Trophoblast cell (in vitro differentiated cells and primary cell): ENCODE measurements at regions not wholly inside any gene's neighbourhood (a gene's known extent, or its start where the extent isn't known, plus 50 kb on each side); places are given as distances from the start of the nearest gene placed in this dataset.

Experiments
- DNase-seq, 2 donors: peaks; one replicate each; pipeline ENCODE4 v3.0.0-alpha.2; 2016
- H2AFZ ChIP-seq: 2 replicates; pipeline ENCODE4 v1.6.1; 2013; ENCODE audit warnings: low read length, moderate library complexity, mild to moderate bottlenecking; ENCODE audit not compliant: insufficient read depth, poor library complexity
- H2AK5ac ChIP-seq: 2 replicates; pipeline ENCODE4 v1.6.1; 2013; ENCODE audit warnings: mild to moderate bottlenecking, low read length
- H2BK120ac ChIP-seq: 2 replicates; pipeline ENCODE4 v1.6.1; 2013; ENCODE audit warnings: low read length, mild to moderate bottlenecking, moderate library complexity; ENCODE audit not compliant: insufficient read depth, poor library complexity
- H2BK12ac ChIP-seq: 2 replicates; pipeline ENCODE4 v1.6.1; 2013; ENCODE audit warnings: mild to moderate bottlenecking, low read length, moderate library complexity
- H2BK5ac ChIP-seq: 2 replicates; pipeline ENCODE4 v1.6.1; 2013; ENCODE audit warnings: low read length, low read depth, moderate library complexity, mild to moderate bottlenecking; ENCODE audit not compliant: poor library complexity
- H3K14ac ChIP-seq: 2 replicates; pipeline ENCODE4 v1.6.1; 2013; ENCODE audit warnings: mild to moderate bottlenecking, low read length
- H3K18ac ChIP-seq: 2 replicates; pipeline ENCODE4 v1.6.1; 2013; ENCODE audit warnings: mild to moderate bottlenecking, low read length
- H3K23ac ChIP-seq: 2 replicates; pipeline ENCODE4 v1.6.1; 2013; ENCODE audit warnings: low read length
- H3K27ac ChIP-seq: 2 replicates; pipeline ENCODE4 v1.5.1; 2013; ENCODE audit warnings: low read depth, mild to moderate bottlenecking, inconsistent platforms, low read length, moderate library complexity
- H3K27me3 ChIP-seq: 2 replicates; pipeline ENCODE4 v1.6.1; 2013; ENCODE audit warnings: inconsistent platforms, mild to moderate bottlenecking, low read length, moderate library complexity; ENCODE audit not compliant: insufficient read depth
- H3K36me3 ChIP-seq, 2 experiments: 1 replicate in 1 of 2; 2 replicates in 1 of 2; pipeline ENCODE4 v1.6.1; 2013; ENCODE audit warnings: low read length in 2 of 2, mild to moderate bottlenecking in 2 of 2, moderate library complexity in 1 of 2; ENCODE audit not compliant: insufficient read depth in 2 of 2, control insufficient read depth in 1 of 2
- H3K4ac ChIP-seq: 2 replicates; pipeline ENCODE4 v1.6.1; 2013; ENCODE audit warnings: low read depth, mild to moderate bottlenecking, low read length, moderate library complexity
- H3K4me1 ChIP-seq, 2 experiments: 1 replicate in 1 of 2; 2 replicates in 1 of 2; pipeline ENCODE4 v1.6.1; 2013; ENCODE audit warnings: low read length in 2 of 2, mild to moderate bottlenecking in 2 of 2, moderate library complexity in 1 of 2; ENCODE audit not compliant: insufficient read depth in 2 of 2, control insufficient read depth in 1 of 2
- H3K4me2 ChIP-seq: 2 replicates; pipeline ENCODE4 v1.6.1; 2013; ENCODE audit warnings: inconsistent platforms, mild to moderate bottlenecking, low read length, moderate library complexity
- H3K4me3 ChIP-seq: 2 replicates; pipeline ENCODE4 v1.5.1; 2013; ENCODE audit warnings: mild to moderate bottlenecking, low read depth, low read length, inconsistent platforms
- H3K79me1 ChIP-seq: one replicate; pipeline ENCODE4 v1.6.1; 2013; ENCODE audit warnings: low read length
- H3K79me2 ChIP-seq: 2 replicates; pipeline ENCODE4 v1.6.1; 2013; ENCODE audit warnings: low read length, mild to moderate bottlenecking; ENCODE audit not compliant: control insufficient read depth, insufficient read depth, poor library complexity
- H3K9ac ChIP-seq: 2 replicates; pipeline ENCODE4 v1.6.1; 2013; ENCODE audit warnings: mild to moderate bottlenecking, low read length
- H3K9me3 ChIP-seq: 2 replicates; pipeline ENCODE4 v1.6.1; 2013; ENCODE audit warnings: low read depth, mild to moderate bottlenecking, control low read depth, inconsistent platforms, low read length; ENCODE audit not compliant: insufficient read depth
- H4K12ac ChIP-seq: 2 replicates; pipeline ENCODE4 v1.6.1; 2013; ENCODE audit warnings: low read depth, mild to moderate bottlenecking, low read length, moderate library complexity
- H4K8ac ChIP-seq: 2 replicates; pipeline ENCODE4 v1.6.1; 2013; ENCODE audit warnings: low read depth, mild to moderate bottlenecking, low read length, moderate library complexity
- H4K91ac ChIP-seq: one replicate; pipeline ENCODE4 v1.6.1; 2013; ENCODE audit warnings: low read depth, mild to moderate bottlenecking, low read length, moderate library complexity
- WGBS: extraction: QIAGEN DNeasy Blood & Tissue Kit; methylation state at CpG from one replicate; pipeline ENCODE4 v1.1.7; 2013; ENCODE audit warnings: missing lambda C conversion rate; ENCODE audit not compliant: insufficient read length, insufficient coverage; ENCODE audit errors: extremely low coverage; 5-methylcytosine and 5-hydroxymethylcytosine counted together

- no peaks in the 10 kb centered on the region for H3K36me3 ChIP-seq
- no peak overlapping the region for H3K18ac ChIP-seq
- DNase-seq: no peak
- H3K4ac ChIP-seq: no peak overlapping the region
- H4K8ac ChIP-seq: no peak overlapping the region
- H4K91ac ChIP-seq: no peak overlapping the region
- no peak overlapping the region for H2AK5ac ChIP-seq
- no peak overlapping the region for H3K4me2 ChIP-seq
- H3K4me1 ChIP-seq: no peaks in the 10 kb centered on the region
- no peak overlapping the region for H3K4me3 ChIP-seq
- no peaks in the 10 kb centered on the region for H3K9me3 ChIP-seq
- H3K23ac ChIP-seq: no peak overlapping the region
- H2BK120ac ChIP-seq: no peak overlapping the region
- no peak overlapping the region for H3K27ac ChIP-seq
- H3K27me3 ChIP-seq: no peaks in the 10 kb centered on the region
- no peak overlapping the region for H3K9ac ChIP-seq
- no peak overlapping the region for H2BK5ac ChIP-seq
- no peak overlapping the region for H2BK12ac ChIP-seq
- H3K79me2 ChIP-seq: no peaks in the 10 kb centered on the region
- no peak overlapping the region for H3K14ac ChIP-seq
- H4K12ac ChIP-seq: no peak overlapping the region
- H3K79me1 ChIP-seq: no peaks in the 10 kb centered on the region
- WGBS: no CpG with 5 or more reads among the region's 1 CpG
- H2AFZ ChIP-seq: no peak overlapping the region
Measured at GRCh38 chr12:25835385-25835784, 123.1 kb upstream of the RASSF8 start.

- Histone ChIP-seq H3K9me3 (no peaks in the 10 kb centered on the region), H3K4me3 (no peak overlapping the region)
- DNase-seq: no peak
Measured at GRCh38 chr12:25838007-25838406, 120.5 kb upstream of the RASSF8 start.

GRCh38 chr12:25839470-25839869 lies 119.0 kb upstream of the RASSF8 start:
- no peaks in the 10 kb centered on the region for H3K79me1 ChIP-seq
- H3K9ac ChIP-seq: no peak overlapping the region
- no peak overlapping the region for H3K14ac ChIP-seq
- no peak for DNase-seq
- no peaks in the 10 kb centered on the region for H3K9me3 ChIP-seq
- H3K4ac ChIP-seq: no peak overlapping the region
- no peak overlapping the region for H4K8ac ChIP-seq
- H2BK12ac ChIP-seq: no peak overlapping the region
- H2AK5ac ChIP-seq: no peak overlapping the region
- H3K4me1 ChIP-seq: no peaks in the 10 kb centered on the region
- no peaks in the 10 kb centered on the region for H3K79me2 ChIP-seq
- H3K18ac ChIP-seq: no peak overlapping the region
- no peaks in the 10 kb centered on the region for H3K36me3 ChIP-seq
- H3K23ac ChIP-seq: no peak overlapping the region
- H3K4me3 ChIP-seq: no peak overlapping the region
- H3K27me3 ChIP-seq: no peaks in the 10 kb centered on the region
- H2BK5ac ChIP-seq: no peak overlapping the region
- H2BK120ac ChIP-seq: no peak overlapping the region
- WGBS: no CpG with 5 or more reads among the region's 2 CpGs
- no peak overlapping the region for H4K91ac ChIP-seq
- H3K27ac ChIP-seq: no peak overlapping the region
- H3K4me2 ChIP-seq: no peak overlapping the region
- H2AFZ ChIP-seq: no peak overlapping the region
- H4K12ac ChIP-seq: no peak overlapping the region

More at GRCh38 chr12:25838007-25838406, 120.5 kb upstream of the RASSF8 start:
- H4K12ac ChIP-seq: no peak overlapping the region
- no peak overlapping the region for H2AFZ ChIP-seq
- no peak overlapping the region for H3K14ac ChIP-seq
- no peaks in the 10 kb centered on the region for H3K79me1 ChIP-seq
- H3K4ac ChIP-seq: no peak overlapping the region
- H2AK5ac ChIP-seq: no peak overlapping the region
- H3K79me2 ChIP-seq: no peaks in the 10 kb centered on the region
- H4K8ac ChIP-seq: no peak overlapping the region
- no peaks in the 10 kb centered on the region for H3K4me1 ChIP-seq
- H3K4me2 ChIP-seq: no peak overlapping the region
- no peaks in the 10 kb centered on the region for H3K27me3 ChIP-seq
- H3K27ac ChIP-seq: no peak overlapping the region
- no peak overlapping the region for H3K18ac ChIP-seq
- H2BK120ac ChIP-seq: no peak overlapping the region
- no peaks in the 10 kb centered on the region for H3K36me3 ChIP-seq
- H3K23ac ChIP-seq: no peak overlapping the region
- H4K91ac ChIP-seq: no peak overlapping the region
- no CpG with 5 or more reads among the region's 3 CpGs for WGBS
- no peak overlapping the region for H2BK12ac ChIP-seq
- no peak overlapping the region for H2BK5ac ChIP-seq
- no peak overlapping the region for H3K9ac ChIP-seq

- Histone ChIP-seq H3K4me1 (no peaks in the 10 kb centered on the region), H3K36me3 (no peaks in the 10 kb centered on the region)
- no CpG with 5 or more reads among the region's 10 CpGs for WGBS
Measured at GRCh38 chr12:25840678-25841465, 117.6 kb upstream of the RASSF8 start.

More at GRCh38 chr12:25840678-25841465, 117.6 kb upstream of the RASSF8 start:
- Histone ChIP-seq H3K9me3 (no peaks in the 10 kb centered on the region), H4K12ac (no peak overlapping the region), H2BK12ac (no peak overlapping the region), H4K91ac (no peak overlapping the region), H3K27me3 (no peaks in the 10 kb centered on the region), H2BK120ac (no peak overlapping the region), H3K79me1 (no peaks in the 10 kb centered on the region), H4K8ac (no peak overlapping the region), H3K4ac (no peak overlapping the region), H2BK5ac (no peak overlapping the region), H3K4me2 (no peak overlapping the region), H3K23ac (no peak overlapping the region), H2AK5ac (no peak overlapping the region), H3K9ac (no peak overlapping the region), H3K79me2 (no peaks in the 10 kb centered on the region), H2AFZ (no peak overlapping the region), H3K14ac (no peak overlapping the region), H3K4me3 (no peak overlapping the region), H3K27ac (no peak overlapping the region), H3K18ac (no peak overlapping the region)
- no peak for DNase-seq
